ENCODE measurements at regions not wholly inside any gene's neighbourhood (a gene's known extent, or its start where the extent isn't known, plus 50 kb on each side); places are given as distances from the start of the nearest gene placed in this dataset.

GRCh38 chr13:59086147-59086546 is 1077.6 kb downstream of the DIAPH3 start:
- TF ChIP-seq CTCF (IDR thresholded peaks at IDR 0.05) (no peak), POLR2A (IDR thresholded peaks at IDR 0.05) (no peak)

Data from heart left ventricle (tissue), 13 donors.